ENCODE measurements at regions not wholly inside any gene's neighbourhood (a gene's known extent, or its start where the extent isn't known, plus 50 kb on each side); places are given as distances from the start of the nearest gene placed in this dataset.

GRCh38 chr2:71827524-71827901 lies 320.1 kb downstream of the CYP26B1 start (continued):
- no peak for TF ChIP-seq MAX (IDR thresholded peaks at IDR 0.05; ENCODE audit: low read depth)

- no peaks in the 10 kb centered on the region for H4K20me1 ChIP-seq (ENCODE audit: insufficient read depth)
- no peak overlapping the region for H2AFZ ChIP-seq (ENCODE audit: low read depth)
- no peaks in the 10 kb centered on the region for H3K79me2 ChIP-seq (ENCODE audit: insufficient read depth)
- H3K4me3 ChIP-seq (ENCODE audit: low read depth in 2 of 2, low read length in 1 of 2) = no peak overlapping the region
- peaks cover 0 to 25% of the 10 kb centered on the region in 2 experiments; a peak in 3 of 4 replicates for H3K4me1 ChIP-seq (ENCODE audit: control insufficient read depth in 1 of 2, insufficient read depth in 2 of 2, low read depth in 1 of 2, low read length in 1 of 2)
- TF ChIP-seq ELF1 (IDR thresholded peaks at IDR 0.05) = no peak
- TF ChIP-seq CTCF (IDR thresholded peaks at IDR 0.05) = no peak
- no peak for TF ChIP-seq GABPA (IDR thresholded peaks at IDR 0.05; ENCODE audit: low read depth)
- no peak for TF ChIP-seq GATA2 (CRISPR knock-in tag; IDR thresholded peaks at IDR 0.05)
- TF ChIP-seq NFIC (IDR thresholded peaks at IDR 0.05; ENCODE audit: borderline replicate concordance) = no peak
- TF ChIP-seq MAX (IDR thresholded peaks at IDR 0.05; ENCODE audit: low read depth) = no peak
- TF ChIP-seq TCF12 (IDR thresholded peaks at IDR 0.05) = no peak
- no peak for TF ChIP-seq YY1 (IDR thresholded peaks at IDR 0.05; ENCODE audit: low read depth)
- no peak for TF ChIP-seq FOSL2 (IDR thresholded peaks at IDR 0.05; ENCODE audit: borderline replicate concordance, low read depth)
- WGBS (ENCODE audit: low lambda C conversion rate) = 68% methylated on average over 4 of the region's 5 CpGs
- H3K9ac ChIP-seq = no peak overlapping the region
- no peaks in the 10 kb centered on the region for H3K36me3 ChIP-seq (replicated peaks in 1 of 2; ENCODE audit: control insufficient read depth in 1 of 2, insufficient read depth in 2 of 2, low read length in 1 of 2)
- H3K9me3 ChIP-seq = no peaks in the 10 kb centered on the region
- no peak for DNase-seq
- H3K27ac ChIP-seq (ENCODE audit: low read depth in 2 of 2, low read length in 1 of 2) = no peak overlapping the region
- POLR2A ChIA-PET = no interaction called here
- CTCF ChIA-PET = no interaction called here
- H3F3A ChIP-seq (replicated peaks; ENCODE audit: insufficient read depth) = peaks cover 17% of the 10 kb centered on the region
- H3K4me2 ChIP-seq = no peak overlapping the region
- H3K27me3 ChIP-seq (ENCODE audit: insufficient read depth) = no peaks in the 10 kb centered on the region
- no peaks in the 10 kb centered on the region for H3K9me2 ChIP-seq
These were observed 320.7 kb downstream of the CYP26B1 start for GRCh38 chr2:71826826-71827523.

GRCh38 chr2:71826299-71826698 lies 321.4 kb downstream of the CYP26B1 start:
- no peak overlapping the region for H3K9ac ChIP-seq
- no peak for TF ChIP-seq EZH2phosphoT487 (IDR thresholded peaks at IDR 0.05; ENCODE audit: borderline replicate concordance, low read depth)
- no peak for TF ChIP-seq EP300 (IDR thresholded peaks at IDR 0.05; ENCODE audit: borderline replicate concordance in 1 of 2, low read depth in 1 of 2, low read length in 1 of 2)
- no peak overlapping the region for H3K4me3 ChIP-seq (ENCODE audit: low read depth in 2 of 2, low read length in 1 of 2)
- H3K36me3 ChIP-seq (replicated peaks in 1 of 2; ENCODE audit: control insufficient read depth in 1 of 2, insufficient read depth in 2 of 2, low read length in 1 of 2) = no peaks in the 10 kb centered on the region
- no peak overlapping the region for H3K27ac ChIP-seq (ENCODE audit: low read depth in 2 of 2, low read length in 1 of 2)
- no peaks in the 10 kb centered on the region for H3K9me2 ChIP-seq
- no peaks in the 10 kb centered on the region for H3K79me2 ChIP-seq (ENCODE audit: insufficient read depth)
- WGBS (ENCODE audit: low lambda C conversion rate) = 24% methylated on average over 3 of the region's 3 CpGs
- H3K27me3 ChIP-seq (ENCODE audit: insufficient read depth) = no peaks in the 10 kb centered on the region
- ChIA-PET POLR2A (no interaction called here), CTCF (interaction anchor here (1.4 kb wide), 1 partner anchor 311 kb away, joined by 3 read pairs; no protein-coding TSS in a partner anchor)
- H3K9me3 ChIP-seq = no peaks in the 10 kb centered on the region
- no peak overlapping the region for H2AFZ ChIP-seq (ENCODE audit: low read depth)
- H3K4me2 ChIP-seq = no peak overlapping the region
- peaks cover 14% of the 10 kb centered on the region for H3F3A ChIP-seq (replicated peaks; ENCODE audit: insufficient read depth)
- H4K20me1 ChIP-seq (ENCODE audit: insufficient read depth) = no peaks in the 10 kb centered on the region
- peaks cover 0 to 20% of the 10 kb centered on the region in 2 experiments; a peak in 3 of 4 replicates for H3K4me1 ChIP-seq (ENCODE audit: control insufficient read depth in 1 of 2, insufficient read depth in 2 of 2, low read depth in 1 of 2, low read length in 1 of 2)
- DNase-seq = no peak

All from SK-N-SH (cell line).